ENCODE measurements at regions not wholly inside any gene's neighbourhood (a gene's known extent, or its start where the extent isn't known, plus 50 kb on each side); places are given as distances from the start of the nearest gene placed in this dataset.

GRCh38 chr2:34201099-34201498 is 602.0 kb upstream of the FAM98A start:
- no peaks in the 10 kb centered on the region for H3K36me3 ChIP-seq
- TF ChIP-seq CTCF (IDR thresholded peaks at IDR 0.05; ENCODE audit: borderline replicate concordance): no peak

GRCh38 chr2:34199971-34200370 is 600.9 kb upstream of the FAM98A start:
- TF ChIP-seq CTCF (IDR thresholded peaks at IDR 0.05; ENCODE audit: borderline replicate concordance): no peak
- Histone ChIP-seq H3K27me3 (ENCODE audit: low read depth) (no peaks in the 10 kb centered on the region), H3K27ac (replicated peaks) (no peak overlapping the region), H3K4me3 (no peak overlapping the region), H3K36me3 (no peaks in the 10 kb centered on the region), H3K9me3 (replicated peaks) (peaks cover 10% of the 10 kb centered on the region), H3K4me1 (no peaks in the 10 kb centered on the region)
- DNase-seq: no peak
- intact Hi-C loops (cut with micrococcal nuclease): no loop called here

More at GRCh38 chr2:34201099-34201498, 602.0 kb upstream of the FAM98A start:
- Histone ChIP-seq H3K4me3 (no peak overlapping the region), H3K4me1 (no peaks in the 10 kb centered on the region), H3K27ac (replicated peaks) (no peak overlapping the region), H3K9me3 (replicated peaks) (peaks cover 10% of the 10 kb centered on the region), H3K27me3 (ENCODE audit: low read depth) (no peaks in the 10 kb centered on the region)
- no peak for DNase-seq
- intact Hi-C loops (cut with micrococcal nuclease): no loop called here

GRCh38 chr2:34193164-34193563 is 594.1 kb upstream of the FAM98A start:
- no peak for DNase-seq
- intact Hi-C loops (cut with micrococcal nuclease): no loop called here
- TF ChIP-seq CTCF (IDR thresholded peaks at IDR 0.05; ENCODE audit: borderline replicate concordance): no peak
- Histone ChIP-seq H3K4me1 (no peaks in the 10 kb centered on the region), H3K27me3 (ENCODE audit: low read depth) (no peaks in the 10 kb centered on the region), H3K4me3 (no peak overlapping the region), H3K9me3 (replicated peaks) (no peaks in the 10 kb centered on the region), H3K27ac (replicated peaks) (no peak overlapping the region), H3K36me3 (no peaks in the 10 kb centered on the region)

- Histone ChIP-seq H3K27ac (replicated peaks) (no peak overlapping the region), H3K4me1 (no peaks in the 10 kb centered on the region), H3K36me3 (no peaks in the 10 kb centered on the region), H3K9me3 (replicated peaks) (peaks cover under 1% of the 10 kb centered on the region), H3K4me3 (no peak overlapping the region), H3K27me3 (ENCODE audit: low read depth) (no peaks in the 10 kb centered on the region)
- intact Hi-C loops (cut with micrococcal nuclease): no loop called here
- no peak for DNase-seq
- TF ChIP-seq CTCF (IDR thresholded peaks at IDR 0.05; ENCODE audit: borderline replicate concordance): no peak
Measured at GRCh38 chr2:34188464-34189303, 589.6 kb upstream of the FAM98A start.

GRCh38 chr2:34179511-34179910 is 580.4 kb upstream of the FAM98A start:
- TF ChIP-seq CTCF (IDR thresholded peaks at IDR 0.05; ENCODE audit: borderline replicate concordance): no peak
- H3K27ac ChIP-seq (replicated peaks): no peak overlapping the region
- H3K4me3 ChIP-seq: no peak overlapping the region
- intact Hi-C loops (cut with micrococcal nuclease): no loop called here
- H3K36me3 ChIP-seq: no peaks in the 10 kb centered on the region
- peaks cover 26% of the 10 kb centered on the region for H3K9me3 ChIP-seq (replicated peaks)
- no peaks in the 10 kb centered on the region for H3K27me3 ChIP-seq (ENCODE audit: low read depth)
- no peak for DNase-seq
- no peaks in the 10 kb centered on the region for H3K4me1 ChIP-seq

All from left ventricle myocardium inferior (tissue), 1 donor.